H9 (cell line): ENCODE measurements at regions not wholly inside any gene's neighbourhood (a gene's known extent, or its start where the extent isn't known, plus 50 kb on each side); places are given as distances from the start of the nearest gene placed in this dataset.

Source experiments
- DNase-seq: peaks from one replicate; pipeline ENCODE4 v3.0.0-alpha.2; 2017
- H2AFZ ChIP-seq: one replicate; pipeline ENCODE4 v1.6.1; 2013; ENCODE audit warnings: mild to moderate bottlenecking, low read length, control low read depth, moderate library complexity
- H2AK5ac ChIP-seq: 2 replicates; pipeline ENCODE4 v1.6.1; 2013; ENCODE audit warnings: low read length, control low read depth, mixed read lengths; ENCODE audit not compliant: insufficient read length
- H2BK120ac ChIP-seq: one replicate; pipeline ENCODE4 v1.6.1; 2013; ENCODE audit warnings: low read depth, mild to moderate bottlenecking, low read length, control low read depth, inconsistent platforms; ENCODE audit not compliant: poor library complexity, severe bottlenecking
- H2BK12ac ChIP-seq: 2 replicates; pipeline ENCODE4 v1.6.1; 2013; ENCODE audit warnings: low read length, control low read depth, mixed read lengths, low read depth; ENCODE audit not compliant: insufficient read length
- H2BK15ac ChIP-seq: 2 replicates; pipeline ENCODE4 v1.6.1; 2013; ENCODE audit warnings: low read depth, low read length, control low read depth
- H2BK20ac ChIP-seq: one replicate; pipeline ENCODE4 v1.6.1; 2013; ENCODE audit warnings: low read depth, mild to moderate bottlenecking, low read length, control low read depth, inconsistent platforms; ENCODE audit not compliant: poor library complexity, severe bottlenecking
- H2BK5ac ChIP-seq: 2 replicates; pipeline ENCODE4 v1.6.1; 2013; ENCODE audit warnings: low read length, control low read depth, mixed read lengths; ENCODE audit not compliant: insufficient read length
- H3K14ac ChIP-seq: 2 replicates; pipeline ENCODE4 v1.6.1; 2013; ENCODE audit warnings: low read length, control low read depth; ENCODE audit not compliant: insufficient read depth
- H3K18ac ChIP-seq: 2 replicates; pipeline ENCODE4 v1.6.1; 2013; ENCODE audit warnings: low read depth, mild to moderate bottlenecking, mixed read lengths, low read length, control low read depth; ENCODE audit not compliant: insufficient read length
- H3K23ac ChIP-seq: 2 replicates; pipeline ENCODE4 v1.6.1; 2013; ENCODE audit warnings: low read length, control low read depth, mixed read lengths, low read depth; ENCODE audit not compliant: insufficient read length
- H3K23me2 ChIP-seq: 2 replicates; pipeline ENCODE4 v1.6.1; 2013; ENCODE audit warnings: low read depth, mild to moderate bottlenecking, mixed read lengths, low read length, control low read depth; ENCODE audit not compliant: insufficient read length, poor library complexity, severe bottlenecking
- H3K27ac ChIP-seq: 2 replicates; pipeline ENCODE4 v1.5.1; 2013; ENCODE audit warnings: low read length, control low read depth, mixed read lengths, low read depth; ENCODE audit not compliant: insufficient read length
- H3K27me3 ChIP-seq: 2 replicates; pipeline ENCODE4 v1.6.1; 2013; ENCODE audit warnings: low read length, control low read depth, inconsistent platforms; ENCODE audit not compliant: insufficient read depth
- H3K4ac ChIP-seq: 2 replicates; pipeline ENCODE4 v1.6.1; 2013; ENCODE audit warnings: low read depth, mild to moderate bottlenecking, control low read depth, inconsistent platforms, low read length, moderate library complexity
- H3K4me1 ChIP-seq: 2 replicates; pipeline ENCODE4 v1.6.1; 2013; ENCODE audit warnings: low read length, control low read depth, inconsistent platforms; ENCODE audit not compliant: insufficient read depth
- H3K4me2 ChIP-seq: 2 replicates; pipeline ENCODE4 v1.6.1; 2013; ENCODE audit warnings: low read length, control low read depth, mixed read lengths; ENCODE audit not compliant: insufficient read length, insufficient read depth
- H3K56ac ChIP-seq: 2 replicates; pipeline ENCODE4 v1.6.1; 2013; ENCODE audit warnings: low read depth, mild to moderate bottlenecking, mixed read lengths, low read length, control low read depth; ENCODE audit not compliant: insufficient read length
- H3K79me1 ChIP-seq: 2 replicates; pipeline ENCODE4 v1.6.1; 2013; ENCODE audit warnings: low read depth, mild to moderate bottlenecking, moderate library complexity, low read length, control low read depth, inconsistent platforms; ENCODE audit not compliant: insufficient read depth, poor library complexity, severe bottlenecking
- H3K79me2 ChIP-seq: 2 replicates; pipeline ENCODE4 v1.6.1; 2013; ENCODE audit warnings: low read length, control low read depth, inconsistent platforms; ENCODE audit not compliant: insufficient read depth
- H3K9ac ChIP-seq: 2 replicates; pipeline ENCODE4 v1.6.1; 2013; ENCODE audit warnings: low read length, control low read depth, mixed read lengths; ENCODE audit not compliant: insufficient read length; ENCODE audit errors: extremely low read depth
- H3K9me3 ChIP-seq: one replicate; pipeline ENCODE4 v1.6.1; 2013; ENCODE audit warnings: low read depth, low read length, inconsistent platforms; ENCODE audit not compliant: control insufficient read depth
- H3T11ph ChIP-seq: one replicate; pipeline ENCODE4 v1.6.1; 2013; ENCODE audit warnings: mild to moderate bottlenecking, low read length, control low read depth, inconsistent platforms
- H4K20me1 ChIP-seq: one replicate; pipeline ENCODE4 v1.6.1; 2013; ENCODE audit not compliant: control insufficient read depth, insufficient read length, insufficient read depth
- H4K5ac ChIP-seq: 2 replicates; pipeline ENCODE4 v1.6.1; 2013; ENCODE audit warnings: low read depth, mild to moderate bottlenecking, mixed read lengths, low read length, control low read depth; ENCODE audit not compliant: insufficient read length
- H4K8ac ChIP-seq: replicated peaks from 2 replicates; pipeline ENCODE4 v1.6.1; 2013; ENCODE audit warnings: low read length, control low read depth, mixed read lengths, low read depth; ENCODE audit not compliant: insufficient read length
- H4K91ac ChIP-seq: 2 replicates; pipeline ENCODE4 v1.6.1; 2013; ENCODE audit warnings: low read depth, mild to moderate bottlenecking, moderate library complexity, mixed read lengths, low read length, control low read depth; ENCODE audit not compliant: insufficient read length
- H3K27ac Mint-ChIP-seq, 3 experiments: 2 replicates in 2 of 3; 3 replicates in 1 of 3; pipeline ENCODE4 v1.8.0; 2020 to 2021; ENCODE audit warnings: mixed read lengths in 3 of 3, mild to moderate bottlenecking in 1 of 3, moderate library complexity in 1 of 3
- H3K27me3 Mint-ChIP-seq: 2 replicates; pipeline ENCODE4 v1.8.0; 2021; ENCODE audit warnings: low read depth, mild to moderate bottlenecking, moderate library complexity, mixed read lengths
- H3K36me3 Mint-ChIP-seq, 3 experiments: 2 replicates in 2 of 3; 3 replicates in 1 of 3; pipeline ENCODE4 v1.8.0; 2020 to 2021; ENCODE audit warnings: low read depth in 3 of 3, mixed read lengths in 3 of 3; ENCODE audit not compliant: insufficient read depth in 1 of 3
- H3K4me1 Mint-ChIP-seq, 2 experiments: 2 replicates each; pipeline ENCODE4 v1.8.0; 2020; ENCODE audit warnings: mixed read lengths in 2 of 2
- H3K4me3 Mint-ChIP-seq, 2 experiments: 2 replicates in 1 of 2; 3 replicates in 1 of 2; pipeline ENCODE4 v1.8.0; 2020 to 2021; ENCODE audit warnings: mild to moderate bottlenecking in 2 of 2, mixed read lengths in 2 of 2, moderate library complexity in 1 of 2
- H3K9me3 Mint-ChIP-seq, 2 experiments: 2 replicates in 1 of 2; 3 replicates in 1 of 2; pipeline ENCODE4 v1.8.0; 2020; ENCODE audit warnings: mild to moderate bottlenecking in 2 of 2, mixed read lengths in 2 of 2, moderate library complexity in 1 of 2
- WGBS: extraction: QIAGEN DNeasy Blood & Tissue Kit; methylation state at CpG from one replicate; pipeline ENCODE4 v1.1.7; 2013; ENCODE audit warnings: missing lambda C conversion rate, low lambda C conversion rate, mixed read lengths; ENCODE audit not compliant: insufficient read length; ENCODE audit errors: extremely low coverage; 5-methylcytosine and 5-hydroxymethylcytosine counted together
- TF ChIP-seq, protein P1 (sequence below): fragments of 200-600 bp; sonication (generic); conservative IDR thresholded peaks from 3 replicates; pipeline ENCODE4 v1.8.0; 2021; ENCODE audit warnings: antibody characterized with exemption, mild to moderate bottlenecking

DNA sequence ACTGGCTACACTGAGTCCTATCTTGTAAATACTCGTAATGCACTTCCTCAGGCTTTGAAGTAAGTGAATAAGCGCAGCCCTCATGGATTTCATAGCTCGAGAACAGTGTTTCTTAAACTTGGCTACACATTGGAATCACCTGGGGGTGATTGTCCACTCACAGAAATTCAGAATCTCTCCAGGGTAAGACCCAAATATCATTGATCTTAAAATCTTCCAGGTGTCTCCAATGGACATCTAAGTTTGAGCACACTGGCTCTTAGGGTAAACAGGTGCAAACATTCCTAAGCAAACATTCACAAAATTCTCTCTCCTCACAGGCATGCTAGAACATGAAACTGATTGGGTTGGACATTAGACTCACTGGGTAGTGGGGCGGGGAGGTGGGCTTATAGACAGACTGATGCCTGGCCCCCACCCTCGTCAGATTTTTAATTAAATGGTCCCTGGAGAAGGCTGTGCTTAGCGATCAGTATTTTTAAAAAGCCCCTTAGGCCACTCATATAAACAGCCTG lies 279.7 kb upstream of the TBL1XR1 start:
- no peak overlapping the region for H3K4ac ChIP-seq
- no peaks in the 10 kb centered on the region for H3K9me3 ChIP-seq
- no peak overlapping the region for H3K27ac Mint-ChIP-seq
- no peak overlapping the region for H2BK12ac ChIP-seq
- no peaks in the 10 kb centered on the region for H3K9me3 Mint-ChIP-seq
- H3K56ac ChIP-seq, result no peak overlapping the region
- DNase-seq, result no peak
- H2BK5ac ChIP-seq, result no peak overlapping the region
- H4K91ac ChIP-seq, result no peak overlapping the region
- H3K79me1 ChIP-seq, result no peaks in the 10 kb centered on the region
- no peaks in the 10 kb centered on the region for H3K4me1 ChIP-seq
- no peak overlapping the region for H3K9ac ChIP-seq
- H3T11ph ChIP-seq, result no peak overlapping the region
- TF ChIP-seq, protein P1, sequence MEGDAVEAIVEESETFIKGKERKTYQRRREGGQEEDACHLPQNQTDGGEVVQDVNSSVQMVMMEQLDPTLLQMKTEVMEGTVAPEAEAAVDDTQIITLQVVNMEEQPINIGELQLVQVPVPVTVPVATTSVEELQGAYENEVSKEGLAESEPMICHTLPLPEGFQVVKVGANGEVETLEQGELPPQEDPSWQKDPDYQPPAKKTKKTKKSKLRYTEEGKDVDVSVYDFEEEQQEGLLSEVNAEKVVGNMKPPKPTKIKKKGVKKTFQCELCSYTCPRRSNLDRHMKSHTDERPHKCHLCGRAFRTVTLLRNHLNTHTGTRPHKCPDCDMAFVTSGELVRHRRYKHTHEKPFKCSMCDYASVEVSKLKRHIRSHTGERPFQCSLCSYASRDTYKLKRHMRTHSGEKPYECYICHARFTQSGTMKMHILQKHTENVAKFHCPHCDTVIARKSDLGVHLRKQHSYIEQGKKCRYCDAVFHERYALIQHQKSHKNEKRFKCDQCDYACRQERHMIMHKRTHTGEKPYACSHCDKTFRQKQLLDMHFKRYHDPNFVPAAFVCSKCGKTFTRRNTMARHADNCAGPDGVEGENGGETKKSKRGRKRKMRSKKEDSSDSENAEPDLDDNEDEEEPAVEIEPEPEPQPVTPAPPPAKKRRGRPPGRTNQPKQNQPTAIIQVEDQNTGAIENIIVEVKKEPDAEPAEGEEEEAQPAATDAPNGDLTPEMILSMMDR, result no peak
- no CpG with 5 or more reads among the region's 6 CpGs for WGBS
- H3K4me1 Mint-ChIP-seq, result peaks cover 5 to 13% of the 10 kb centered on the region in 2 experiments
- H2BK15ac ChIP-seq, result no peak overlapping the region
- H3K36me3 Mint-ChIP-seq, result no peaks in the 10 kb centered on the region
- H2BK120ac ChIP-seq, result no peak overlapping the region
- H3K23ac ChIP-seq, result no peak overlapping the region
- no peak overlapping the region for H3K14ac ChIP-seq
- no peak overlapping the region for H3K27ac ChIP-seq
- no peak overlapping the region for H3K18ac ChIP-seq
- no peak overlapping the region for H2AK5ac ChIP-seq
- no peaks in the 10 kb centered on the region for H3K79me2 ChIP-seq
- no peaks in the 10 kb centered on the region for H4K20me1 ChIP-seq
- no peak overlapping the region for H4K8ac ChIP-seq
- H2AFZ ChIP-seq, result no peak overlapping the region
- no peak overlapping the region for H2BK20ac ChIP-seq
- H3K27me3 ChIP-seq, result no peaks in the 10 kb centered on the region
- no peaks in the 10 kb centered on the region for H3K23me2 ChIP-seq
- no peaks in the 10 kb centered on the region for H3K27me3 Mint-ChIP-seq
- H3K4me3 Mint-ChIP-seq, result no peak overlapping the region
- H3K4me2 ChIP-seq, result no peak overlapping the region
- H4K5ac ChIP-seq, result no peak overlapping the region
